Type B pancreatic cell (in vitro differentiated cells): ENCODE measurements at regions not wholly inside any gene's neighbourhood (a gene's known extent, or its start where the extent isn't known, plus 50 kb on each side); places are given as distances from the start of the nearest gene placed in this dataset.

Source experiments
- DNase-seq: peaks from one replicate; pipeline ENCODE4 v3.0.0; 2021; ENCODE audit warnings: mixed read lengths; ENCODE audit not compliant: unreplicated experiment; ENCODE audit errors: extremely low spot score
- H3K27ac Mint-ChIP-seq: 2 replicates; pipeline ENCODE4 v1.8.0; 2021; ENCODE audit warnings: mild to moderate bottlenecking, mixed read lengths
- H3K27me3 Mint-ChIP-seq: 2 replicates; pipeline ENCODE4 v1.8.0; 2021; ENCODE audit warnings: mixed read lengths
- H3K36me3 Mint-ChIP-seq: 2 replicates; pipeline ENCODE4 v1.8.0; 2021; ENCODE audit warnings: mixed read lengths
- H3K4me1 Mint-ChIP-seq: one replicate; pipeline ENCODE4 v1.8.0; 2021; ENCODE audit warnings: mixed read lengths; ENCODE audit not compliant: unreplicated experiment
- H3K4me3 Mint-ChIP-seq: 2 replicates; pipeline ENCODE4 v1.8.0; 2021; ENCODE audit warnings: mild to moderate bottlenecking, mixed read lengths
- H3K9me3 Mint-ChIP-seq: 2 replicates; pipeline ENCODE4 v1.8.0; 2021; ENCODE audit warnings: mixed read lengths
- TF ChIP-seq, protein P1 (sequence below): fragments of 200-600 bp; sonication (generic); conservative IDR thresholded peaks from 2 replicates; pipeline ENCODE4 v1.5.0; 2021; ENCODE audit warnings: antibody characterized with exemption, mild to moderate bottlenecking

DNA sequence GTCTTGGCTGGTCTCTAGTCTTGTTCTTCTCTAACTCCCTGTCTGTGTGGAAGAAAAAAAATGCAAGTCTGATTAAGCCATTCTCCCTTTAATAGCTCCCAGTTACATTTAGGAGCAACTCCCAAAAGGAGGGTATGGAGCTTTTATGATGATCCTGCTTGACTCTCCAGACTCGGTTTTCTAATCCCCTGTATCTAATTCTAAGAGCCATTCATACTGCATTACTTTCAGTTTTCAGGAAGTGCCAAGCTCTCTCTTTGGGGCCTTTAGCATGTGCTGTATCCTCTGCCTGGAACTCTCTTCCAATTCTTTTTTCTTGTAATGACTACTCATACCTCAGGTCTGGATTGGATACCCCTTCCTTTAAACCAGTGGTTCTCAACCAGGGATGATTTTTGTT lies 219.7 kb upstream of the SPRED2 start:
- TF ChIP-seq, protein P1, sequence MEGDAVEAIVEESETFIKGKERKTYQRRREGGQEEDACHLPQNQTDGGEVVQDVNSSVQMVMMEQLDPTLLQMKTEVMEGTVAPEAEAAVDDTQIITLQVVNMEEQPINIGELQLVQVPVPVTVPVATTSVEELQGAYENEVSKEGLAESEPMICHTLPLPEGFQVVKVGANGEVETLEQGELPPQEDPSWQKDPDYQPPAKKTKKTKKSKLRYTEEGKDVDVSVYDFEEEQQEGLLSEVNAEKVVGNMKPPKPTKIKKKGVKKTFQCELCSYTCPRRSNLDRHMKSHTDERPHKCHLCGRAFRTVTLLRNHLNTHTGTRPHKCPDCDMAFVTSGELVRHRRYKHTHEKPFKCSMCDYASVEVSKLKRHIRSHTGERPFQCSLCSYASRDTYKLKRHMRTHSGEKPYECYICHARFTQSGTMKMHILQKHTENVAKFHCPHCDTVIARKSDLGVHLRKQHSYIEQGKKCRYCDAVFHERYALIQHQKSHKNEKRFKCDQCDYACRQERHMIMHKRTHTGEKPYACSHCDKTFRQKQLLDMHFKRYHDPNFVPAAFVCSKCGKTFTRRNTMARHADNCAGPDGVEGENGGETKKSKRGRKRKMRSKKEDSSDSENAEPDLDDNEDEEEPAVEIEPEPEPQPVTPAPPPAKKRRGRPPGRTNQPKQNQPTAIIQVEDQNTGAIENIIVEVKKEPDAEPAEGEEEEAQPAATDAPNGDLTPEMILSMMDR = no peak
- peaks cover 12% of the 10 kb centered on the region for H3K27me3 Mint-ChIP-seq
- H3K9me3 Mint-ChIP-seq = no peaks in the 10 kb centered on the region
- H3K36me3 Mint-ChIP-seq = no peaks in the 10 kb centered on the region
- no peak overlapping the region for H3K4me3 Mint-ChIP-seq
- DNase-seq = no peak
- H3K4me1 Mint-ChIP-seq = peaks cover 26% of the 10 kb centered on the region
- no peak overlapping the region for H3K27ac Mint-ChIP-seq

- Mint-ChIP-seq H3K27me3 (peaks cover 12% of the 10 kb centered on the region), H3K4me1 (peaks cover 7% of the 10 kb centered on the region), H3K27ac (no peak overlapping the region), H3K36me3 (no peaks in the 10 kb centered on the region), H3K9me3 (no peaks in the 10 kb centered on the region), H3K4me3 (no peak overlapping the region)
- TF ChIP-seq, protein P1 = no peak
- no peak for DNase-seq
Observed at GRCh38 chr2:65649811-65650589, 217.6 kb upstream of the SPRED2 start.

DNA sequence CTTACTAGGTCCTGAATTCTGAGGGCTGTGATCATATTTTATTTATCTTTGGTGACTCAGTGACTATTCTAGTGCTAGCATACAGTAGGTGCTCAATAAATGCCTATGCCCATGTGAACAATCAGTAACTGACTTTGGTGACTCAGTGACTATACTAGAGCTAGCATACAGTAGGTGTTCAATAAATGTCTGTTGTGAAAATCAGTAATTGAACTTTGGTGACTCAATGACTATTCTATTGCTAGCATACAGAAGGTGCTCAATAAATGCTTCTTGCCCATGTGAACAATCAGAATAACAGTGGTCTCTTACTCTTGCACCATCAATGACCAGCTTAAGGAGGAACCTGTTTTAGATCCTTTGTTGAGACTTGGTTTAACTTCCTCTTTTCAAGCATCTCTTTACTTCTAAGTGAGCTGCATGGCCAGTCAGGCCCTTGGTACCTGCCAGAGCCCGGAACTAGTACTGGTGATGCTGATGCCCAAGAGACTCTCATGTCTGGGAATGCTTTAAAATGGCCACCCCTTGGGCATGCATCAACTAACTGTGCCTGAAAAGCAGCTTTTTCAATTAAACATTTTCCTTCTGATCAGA lies 214.9 kb upstream of the SPRED2 start:
- Mint-ChIP-seq H3K4me1 (no peaks in the 10 kb centered on the region), H3K27ac (no peak overlapping the region), H3K9me3 (no peaks in the 10 kb centered on the region), H3K27me3 (peaks cover 14% of the 10 kb centered on the region), H3K4me3 (no peak overlapping the region), H3K36me3 (no peaks in the 10 kb centered on the region)
- TF ChIP-seq, protein P1 = no peak
- DNase-seq = no peak

GRCh38 chr2:65640793-65641103 lies 208.3 kb upstream of the SPRED2 start:
- TF ChIP-seq, protein P1 = no peak
- Mint-ChIP-seq H3K36me3 (no peaks in the 10 kb centered on the region), H3K4me1 (peaks cover 27% of the 10 kb centered on the region), H3K27me3 (peaks cover 9% of the 10 kb centered on the region), H3K9me3 (no peaks in the 10 kb centered on the region), H3K27ac (peak overlapping the region; percentile 68), H3K4me3 (peak overlapping the region; percentile 76)
- DNase-seq = no peak

DNA sequence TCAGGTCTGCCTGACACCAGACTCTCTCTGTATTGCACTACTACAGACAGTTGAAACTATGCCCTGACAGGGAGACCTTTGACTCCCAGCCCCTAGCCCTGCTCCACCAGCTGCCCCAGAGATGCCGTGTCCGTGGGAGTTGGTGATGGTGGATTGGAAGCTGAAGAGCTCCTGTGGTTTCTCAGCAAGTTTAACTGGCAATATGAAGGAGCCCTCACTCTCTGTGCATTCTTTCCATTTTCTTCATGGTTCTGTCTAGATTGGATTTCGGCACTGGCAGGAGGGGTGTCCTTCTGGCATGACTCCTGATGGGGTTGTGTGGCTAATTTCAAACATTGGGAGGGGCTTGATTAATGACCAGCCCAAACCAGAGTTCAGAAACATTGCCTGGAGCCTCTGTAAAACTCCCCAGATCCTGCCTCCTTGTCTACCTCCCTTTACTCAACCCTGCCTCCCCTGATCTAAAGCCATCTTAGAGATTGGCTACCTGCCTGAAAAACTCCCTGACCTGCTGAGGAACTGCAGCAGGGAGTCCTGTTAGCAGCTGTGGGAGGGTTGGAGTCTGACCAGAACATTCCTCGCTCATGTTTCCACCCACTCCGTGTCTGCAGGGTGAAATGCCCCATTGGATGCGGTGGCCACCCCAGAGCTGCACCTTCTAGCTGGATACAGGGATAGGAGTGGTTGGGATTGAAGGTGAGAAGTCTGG lies 206.9 kb upstream of the SPRED2 start:
- H3K36me3 Mint-ChIP-seq = no peaks in the 10 kb centered on the region
- peak overlapping the region; percentile 14 for H3K4me3 Mint-ChIP-seq
- peaks cover 27% of the 10 kb centered on the region for H3K4me1 Mint-ChIP-seq
- no peaks in the 10 kb centered on the region for H3K9me3 Mint-ChIP-seq
- H3K27me3 Mint-ChIP-seq = peaks cover 7% of the 10 kb centered on the region
- H3K27ac Mint-ChIP-seq = no peak overlapping the region
- TF ChIP-seq, protein P1 = no peak
- DNase-seq = no peak
